DMS153 (cell line): ENCODE measurements at regions not wholly inside any gene's neighbourhood (a gene's known extent, or its start where the extent isn't known, plus 50 kb on each side); places are given as distances from the start of the nearest gene placed in this dataset.
"Not testable (repeated sequence)": the region's sequence is repeated elsewhere in the genome, so short reads cannot be mapped to it uniquely, and the experiment has no call there.

Source experiments
- DNase-seq: peaks from one replicate; lab custom pipeline; 2025; lab: John Stamatoyannopoulos, UW

GRCh38 chr6:121691126-121691551 is 255.7 kb downstream of the GJA1 start:
- DNase-seq = no peak

- DNase-seq = no peak
Observed at GRCh38 chr6:121694389-121694788, 258.9 kb downstream of the GJA1 start.

- no peak for DNase-seq
Observed at GRCh38 chr6:121694801-121695251, 259.4 kb downstream of the GJA1 start.

- DNase-seq = no peak
Observed at GRCh38 chr6:121695329-121695728, 259.9 kb downstream of the GJA1 start.

GRCh38 chr6:121697921-121698320 is 262.5 kb downstream of the GJA1 start:
- DNase-seq = no peak

- no peak for DNase-seq
Observed at GRCh38 chr6:121698617-121699016, 263.2 kb downstream of the GJA1 start.

- DNase-seq = not testable (repeated sequence)
Observed at GRCh38 chr6:121703129-121703528, 267.7 kb downstream of the GJA1 start.

- DNase-seq = no peak
Observed at GRCh38 chr6:121711472-121711871, 276.0 kb downstream of the GJA1 start.

- no peak for DNase-seq
Observed at GRCh38 chr6:121717686-121718085, 282.2 kb downstream of the GJA1 start.

- DNase-seq = not testable (repeated sequence)
Observed at GRCh38 chr6:121720867-121721266, 285.4 kb downstream of the GJA1 start.

GRCh38 chr6:121723623-121724022 is 288.2 kb downstream of the GJA1 start:
- no peak for DNase-seq

GRCh38 chr6:121724576-121724975 is 289.1 kb downstream of the GJA1 start:
- DNase-seq = no peak

- DNase-seq = no peak
Observed at GRCh38 chr6:121726596-121726995, 291.1 kb downstream of the GJA1 start.

- no peak for DNase-seq
Observed at GRCh38 chr6:121730616-121731015, 295.2 kb downstream of the GJA1 start.

GRCh38 chr6:121731381-121731780 is 295.9 kb downstream of the GJA1 start:
- no peak for DNase-seq

- DNase-seq = no peak
Observed at GRCh38 chr6:121732641-121733040, 297.2 kb downstream of the GJA1 start.

GRCh38 chr6:121733234-121733633 is 297.8 kb downstream of the GJA1 start:
- no peak for DNase-seq

- not testable (repeated sequence) for DNase-seq
Observed at GRCh38 chr6:121740188-121740587, 304.7 kb downstream of the GJA1 start.

GRCh38 chr6:121743691-121744090 is 308.2 kb downstream of the GJA1 start:
- no peak for DNase-seq

GRCh38 chr6:121748376-121748775 is 312.9 kb downstream of the GJA1 start:
- DNase-seq = no peak

- no peak for DNase-seq
Observed at GRCh38 chr6:121748850-121749249, 313.4 kb downstream of the GJA1 start.

GRCh38 chr6:121755485-121755884 is 320.0 kb downstream of the GJA1 start:
- DNase-seq = no peak

GRCh38 chr6:121756666-121757065 is 321.2 kb downstream of the GJA1 start:
- no peak for DNase-seq

GRCh38 chr6:121759370-121759769 is 323.9 kb downstream of the GJA1 start:
- no peak for DNase-seq

- DNase-seq = no peak
Observed at GRCh38 chr6:121760191-121760590, 324.7 kb downstream of the GJA1 start.
